SK-MEL-5 (cell line): ENCODE measurements at regions not wholly inside any gene's neighbourhood (a gene's known extent, or its start where the extent isn't known, plus 50 kb on each side); places are given as distances from the start of the nearest gene placed in this dataset.
A peak's percentile ranks its signal among the peaks of the same experiment; 100 is the strongest.
"Not testable (repeated sequence)": the region's sequence is repeated elsewhere in the genome, so short reads cannot be mapped to it uniquely, and the experiment has no call there.

Source experiments
- DNase-seq: peaks from one replicate; pipeline ENCODE4 v3.0.0-alpha.2; 2016; ENCODE audit warnings: low read depth, low spot score
- in situ Hi-C: cut with HindIII; loops from 2 replicates; pipeline ENCODE4 v1.10.0; 2016; ENCODE audit warnings: low sequenced_read_pairs, high pct_unique_total_duplicates, low pct_unique_long_range_greater_than_20kb

DNA sequence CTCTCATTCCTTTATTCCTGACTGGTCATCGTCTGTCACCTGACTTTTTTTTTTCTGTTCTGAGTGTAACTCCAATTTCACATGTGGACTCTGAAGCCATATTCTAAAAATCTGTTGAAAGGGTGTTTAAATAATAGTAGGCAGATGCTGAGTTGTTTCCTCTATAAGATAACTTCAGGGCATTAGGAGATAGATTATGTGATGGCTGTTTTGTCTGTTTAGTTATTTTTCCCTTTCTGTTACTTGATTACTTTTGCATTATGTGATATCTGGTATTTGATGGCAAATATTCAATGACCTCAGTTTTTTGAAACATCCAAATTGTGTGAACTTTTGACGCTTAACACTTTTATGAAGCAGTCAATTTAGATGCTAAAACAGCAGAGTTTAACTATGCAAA lies 486.0 kb downstream of the BCKDHB start:
- DNase-seq = no peak
- in situ Hi-C loops = no loop called here

DNA sequence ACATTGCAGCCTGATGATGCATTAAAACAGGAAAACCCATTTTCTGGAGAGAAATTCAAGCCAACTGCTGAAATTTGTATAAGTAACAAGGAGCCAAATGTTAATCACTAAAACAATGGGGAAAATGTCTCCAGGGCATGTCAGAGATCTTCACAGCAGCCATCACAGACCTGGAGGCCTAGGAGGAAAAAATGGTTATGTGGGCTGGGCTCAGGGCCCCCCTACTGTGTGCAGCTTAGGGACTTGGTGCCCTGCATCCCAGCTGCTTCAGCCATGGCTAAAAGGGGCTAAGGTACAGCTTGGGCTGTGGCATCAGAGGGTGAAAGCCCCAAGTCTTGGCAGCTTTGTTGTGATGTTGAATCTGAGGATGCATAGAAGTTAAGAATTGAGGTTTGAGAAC lies 479.8 kb downstream of the BCKDHB start:
- in situ Hi-C loops = no loop called here
- DNase-seq = no peak

DNA sequence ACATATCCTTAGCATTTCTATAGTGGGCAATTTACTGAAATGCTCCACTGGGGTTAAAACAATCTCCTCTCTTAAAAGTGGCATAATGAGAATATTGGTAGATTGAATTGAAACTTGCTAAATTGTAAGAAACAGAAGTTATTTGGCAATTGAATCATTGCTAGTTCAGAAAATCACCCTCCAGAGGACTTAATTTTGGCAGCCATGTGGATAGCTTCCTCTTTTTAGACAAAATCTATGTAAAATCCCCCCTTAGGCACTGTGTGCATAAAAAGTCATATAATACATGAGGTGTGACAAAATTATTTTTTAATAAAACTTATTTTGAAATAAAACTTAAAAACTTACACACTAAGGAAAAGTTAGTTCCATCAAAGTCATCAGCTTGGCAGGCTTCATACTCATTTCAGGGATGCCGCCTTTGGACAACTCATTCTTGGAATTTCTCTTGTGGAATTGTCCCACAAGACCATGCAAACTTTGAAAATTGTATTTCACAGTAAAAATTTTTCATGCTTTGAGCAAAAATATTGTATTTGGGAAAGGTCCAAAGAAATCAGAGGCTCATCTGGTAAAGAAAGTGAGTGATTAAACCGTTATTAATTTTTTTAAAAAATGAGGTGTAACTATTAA lies 473.0 kb downstream of the BCKDHB start:
- no peak for DNase-seq
- in situ Hi-C loops = no loop called here

DNA sequence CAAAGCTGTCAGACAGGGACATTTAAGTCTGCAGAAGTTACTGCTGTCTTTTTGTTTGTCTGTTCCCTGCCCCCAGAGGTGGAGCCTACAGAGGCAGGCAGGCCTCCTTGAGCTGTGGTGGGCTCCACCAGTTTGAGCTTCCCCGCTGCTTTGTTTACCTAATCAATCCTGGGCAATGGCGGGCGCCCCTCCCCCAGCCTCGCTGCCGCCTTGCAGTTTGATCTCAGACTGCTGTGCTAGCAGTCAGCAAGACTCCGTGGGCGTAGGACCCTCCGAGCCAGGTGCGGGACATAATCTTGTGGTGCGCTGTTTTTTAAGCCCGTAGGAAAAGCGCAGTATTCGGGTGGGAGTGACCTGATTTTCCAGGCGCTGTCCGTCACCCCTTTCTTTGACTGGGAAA lies 466.8 kb downstream of the BCKDHB start:
- DNase-seq, in situ Hi-C loops: not testable (repeated sequence)

DNA sequence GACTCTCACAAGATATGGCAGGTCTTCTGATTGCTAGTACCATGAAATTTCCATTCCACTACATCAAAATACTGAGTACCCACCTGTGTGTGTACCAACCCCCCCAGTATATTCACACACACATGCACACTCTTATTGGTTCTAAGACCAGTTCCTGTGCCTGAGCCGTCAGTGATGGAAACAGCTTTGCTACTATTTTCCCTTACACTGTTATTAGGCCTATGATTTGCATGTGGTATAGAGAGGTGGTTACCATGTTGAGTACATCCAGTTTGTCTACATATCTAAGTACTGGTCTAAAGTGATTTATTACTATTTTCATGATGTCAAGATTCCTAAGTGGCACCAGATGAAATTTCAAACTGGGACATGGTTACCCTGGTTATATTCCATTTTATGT lies 459.9 kb downstream of the BCKDHB start:
- in situ Hi-C loops = no loop called here
- no peak for DNase-seq

DNA sequence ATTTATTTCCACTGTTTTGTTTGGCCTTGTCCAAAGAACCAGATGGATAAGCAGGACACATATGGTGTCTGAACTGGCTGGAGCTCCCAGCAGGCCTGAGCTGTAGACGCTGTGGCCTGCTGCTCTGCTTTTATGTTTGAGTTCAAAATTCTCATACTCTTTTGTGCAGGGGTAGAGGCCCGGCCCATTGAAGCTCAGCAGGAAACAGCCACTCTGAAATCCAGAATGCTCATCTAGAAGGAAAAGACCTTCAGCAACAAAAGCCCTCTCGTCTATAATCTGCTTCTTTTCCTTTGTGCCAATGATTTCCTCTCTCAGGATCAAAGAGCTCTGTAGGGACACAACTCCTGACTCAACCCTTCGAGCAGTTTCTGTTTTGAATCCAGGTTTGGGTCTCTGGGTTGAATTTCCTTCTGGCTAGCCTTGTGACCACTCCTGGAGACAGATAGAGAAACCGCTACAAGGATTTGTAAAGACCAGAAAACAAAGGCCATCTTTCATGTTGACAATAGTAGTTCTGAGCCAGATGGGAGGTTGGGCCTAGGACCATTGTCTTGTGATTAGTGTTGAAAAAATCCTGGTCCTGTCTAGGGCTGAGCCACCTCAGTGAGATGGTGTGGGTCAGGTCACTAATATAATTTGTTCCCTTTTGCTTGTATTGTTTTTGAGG lies 446.7 kb downstream of the BCKDHB start:
- in situ Hi-C loops = no loop called here
- DNase-seq = peak; percentile 98

DNA sequence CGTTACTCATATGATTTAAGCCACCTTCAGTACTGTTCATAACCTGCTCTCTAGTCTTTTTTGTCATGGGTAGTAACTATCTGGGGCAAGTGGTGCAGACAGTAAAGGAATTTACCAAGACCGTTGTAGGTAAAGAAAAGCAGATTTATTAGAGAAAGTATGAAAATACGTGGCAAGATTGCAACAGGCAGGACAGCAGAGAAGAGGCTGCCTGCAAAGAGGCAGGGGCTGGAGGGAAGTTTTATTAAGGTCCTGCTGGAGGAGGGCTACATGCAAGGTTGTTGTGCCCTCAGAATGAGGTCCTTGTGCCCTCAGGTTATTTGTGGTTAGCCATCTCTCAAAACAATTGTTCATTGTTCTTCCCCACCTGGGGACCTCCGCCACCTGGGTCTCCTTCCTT lies 444.3 kb downstream of the BCKDHB start:
- in situ Hi-C loops = no loop called here
- no peak for DNase-seq

DNA sequence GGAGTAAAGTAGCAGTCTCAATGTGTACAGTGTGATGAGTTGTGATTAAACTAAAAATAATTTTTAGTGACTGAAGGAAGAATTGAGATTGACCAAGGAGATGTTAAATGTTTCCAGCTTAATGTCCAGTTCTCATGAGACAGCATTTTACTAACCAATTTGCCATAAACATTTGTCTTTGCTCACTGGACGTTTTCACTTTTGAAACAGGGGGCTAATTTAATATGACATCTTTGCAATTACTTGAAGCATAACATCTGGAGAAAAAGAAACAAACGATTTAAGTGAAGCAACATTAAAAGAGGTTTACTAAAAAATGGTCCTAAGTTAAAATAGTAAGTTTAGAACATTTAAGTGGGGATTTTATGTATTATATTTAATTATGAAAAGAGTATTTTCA lies 443.8 kb downstream of the BCKDHB start:
- no peak for DNase-seq
- in situ Hi-C loops = no loop called here

DNA sequence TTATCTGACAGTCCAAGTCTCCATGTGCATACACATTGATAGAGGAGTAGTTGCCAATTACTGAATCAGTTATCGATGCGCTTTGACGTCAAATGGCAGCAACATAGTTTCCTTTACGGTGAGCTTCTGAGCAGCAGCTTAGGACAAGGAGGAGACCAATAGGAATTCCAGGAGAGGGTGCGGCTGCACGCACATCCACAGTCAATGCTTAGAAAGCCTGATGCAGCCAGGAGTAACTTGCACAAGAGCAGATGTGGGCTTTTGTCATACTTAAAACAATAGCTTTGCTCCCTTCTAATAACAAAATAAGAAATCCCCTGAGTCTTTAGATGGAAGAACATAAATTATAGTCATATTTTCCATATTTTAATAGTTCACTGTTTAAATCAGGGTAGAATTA lies 442.1 kb downstream of the BCKDHB start:
- DNase-seq = no peak
- in situ Hi-C loops = no loop called here

DNA sequence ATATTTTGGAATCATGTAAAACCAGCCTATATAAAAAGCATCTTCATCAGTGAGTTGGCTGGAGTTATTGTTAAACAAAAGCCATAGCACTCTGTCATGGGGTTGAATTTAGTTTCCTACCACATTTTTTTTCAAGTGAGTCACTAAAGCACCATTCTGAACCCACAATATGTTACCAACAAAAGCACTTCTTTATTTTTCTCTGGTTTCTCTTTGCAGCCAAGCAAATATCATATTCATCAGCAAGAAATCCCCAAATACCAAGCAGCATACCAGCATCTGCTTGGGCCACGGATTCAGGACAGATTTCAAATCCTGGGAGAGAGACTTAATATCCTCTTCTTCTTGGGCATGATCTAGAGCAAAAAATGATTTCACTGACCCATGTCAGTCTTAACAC lies 441.4 kb downstream of the BCKDHB start:
- in situ Hi-C loops = no loop called here
- peak; percentile 43 for DNase-seq

DNA sequence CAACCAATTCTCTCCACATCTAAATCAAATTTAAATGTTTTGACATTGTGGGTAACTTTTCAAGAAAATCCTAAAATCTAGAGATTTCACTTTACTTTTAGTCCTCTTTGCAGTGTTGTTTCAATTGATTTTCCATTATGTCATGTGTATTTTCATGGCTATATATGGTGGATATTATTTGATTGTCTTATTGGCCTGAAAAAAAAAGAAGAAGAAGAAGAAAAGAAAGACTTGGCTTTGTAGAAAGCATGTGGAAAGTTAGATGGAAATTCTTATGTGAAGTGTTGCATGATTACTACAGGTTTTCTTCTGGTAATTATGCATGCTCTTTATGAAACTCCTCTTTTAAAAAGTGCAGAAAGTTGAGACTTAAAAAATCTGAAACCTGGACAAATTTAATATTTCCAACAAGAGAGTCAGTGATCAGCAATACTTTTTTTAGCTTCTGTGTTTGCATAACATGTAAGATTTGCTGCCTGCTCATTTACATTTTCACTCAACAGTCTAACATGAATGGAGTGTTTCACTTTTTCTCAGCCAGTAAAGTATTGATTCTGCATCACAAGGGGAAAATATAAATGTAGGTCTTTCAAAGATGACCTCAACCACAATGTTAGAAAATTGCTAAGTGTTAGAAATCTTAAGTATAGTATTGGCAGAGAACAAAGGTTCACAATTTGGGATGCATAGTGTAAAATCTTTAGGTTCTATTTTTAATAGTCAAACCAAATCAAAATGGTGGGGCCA lies 438.7 kb downstream of the BCKDHB start:
- in situ Hi-C loops = no loop called here
- DNase-seq = peak; percentile 18

DNA sequence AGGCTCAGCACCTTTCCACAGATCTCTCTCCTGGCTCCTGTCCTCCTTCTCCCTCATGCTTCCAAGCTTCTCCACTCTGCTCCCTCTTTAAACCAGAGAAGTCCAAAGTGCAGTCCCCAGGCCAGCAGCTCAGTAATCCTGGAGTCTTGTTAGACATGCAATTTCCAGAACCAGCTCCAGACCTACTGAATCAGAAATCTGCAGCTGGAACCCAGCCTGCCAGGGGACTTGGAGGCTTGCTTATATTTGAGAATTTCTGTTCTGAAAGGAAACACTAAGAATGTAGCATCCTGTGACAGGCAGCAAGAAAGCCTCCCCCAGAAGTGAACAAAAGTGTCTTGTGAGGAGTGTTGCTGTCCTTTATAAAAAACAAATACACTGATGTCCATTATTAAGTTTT lies 438.1 kb downstream of the BCKDHB start:
- in situ Hi-C loops = no loop called here

DNA sequence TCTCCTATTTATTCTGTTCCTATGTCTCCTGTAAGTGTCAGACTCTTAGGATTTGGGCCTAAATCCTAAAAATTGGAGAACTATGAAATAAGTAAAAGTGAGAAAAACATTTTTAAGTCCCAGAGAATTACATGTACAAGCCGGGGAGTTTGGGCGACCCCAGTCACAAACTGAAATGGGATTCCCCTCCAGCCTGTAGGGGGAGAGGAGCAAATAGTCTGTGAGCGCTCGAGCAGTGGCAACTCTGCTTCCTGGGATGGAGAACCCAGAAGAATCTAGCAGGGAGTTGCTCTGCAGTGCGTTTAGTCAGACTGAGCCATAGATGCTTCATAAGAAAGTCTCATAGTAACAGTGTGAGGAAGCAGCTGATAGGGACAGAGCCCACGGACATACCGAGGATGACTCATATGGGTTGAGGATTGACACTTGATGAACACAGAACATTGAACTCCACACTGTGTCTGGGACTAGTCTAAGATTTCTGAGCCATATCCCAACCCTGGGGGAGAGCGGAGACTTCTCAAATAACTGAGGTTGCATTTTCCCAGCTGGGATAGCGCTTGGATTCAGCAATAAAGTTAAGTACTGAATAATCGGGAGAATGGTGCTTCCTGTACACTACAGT lies 437.2 kb downstream of the BCKDHB start:
- peak; percentile 68 for DNase-seq
- in situ Hi-C loops = no loop called here

More for the DNA sequence above, 438.1 kb downstream of the BCKDHB start:
- DNase-seq = peak; percentile 72

DNA sequence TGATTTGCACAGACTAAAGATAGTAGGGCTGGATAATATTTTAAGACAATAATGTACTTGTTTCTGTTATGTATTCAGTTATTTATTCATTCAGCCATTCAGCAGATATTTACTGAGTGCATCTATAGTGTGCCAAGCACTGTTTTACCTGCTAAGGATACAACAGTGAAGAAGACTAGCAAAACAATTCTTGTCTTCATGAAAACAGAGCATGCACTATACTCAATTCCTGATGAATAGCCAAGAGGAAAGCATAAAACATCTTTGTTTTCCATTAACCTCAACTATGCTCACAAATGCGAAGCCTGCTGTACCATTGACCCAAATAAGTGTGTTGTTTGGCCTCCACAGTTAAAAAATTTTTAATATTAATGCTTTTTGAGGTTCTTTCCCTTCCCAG lies 436.7 kb downstream of the BCKDHB start:
- in situ Hi-C loops = no loop called here
- peak; percentile 77 for DNase-seq

DNA sequence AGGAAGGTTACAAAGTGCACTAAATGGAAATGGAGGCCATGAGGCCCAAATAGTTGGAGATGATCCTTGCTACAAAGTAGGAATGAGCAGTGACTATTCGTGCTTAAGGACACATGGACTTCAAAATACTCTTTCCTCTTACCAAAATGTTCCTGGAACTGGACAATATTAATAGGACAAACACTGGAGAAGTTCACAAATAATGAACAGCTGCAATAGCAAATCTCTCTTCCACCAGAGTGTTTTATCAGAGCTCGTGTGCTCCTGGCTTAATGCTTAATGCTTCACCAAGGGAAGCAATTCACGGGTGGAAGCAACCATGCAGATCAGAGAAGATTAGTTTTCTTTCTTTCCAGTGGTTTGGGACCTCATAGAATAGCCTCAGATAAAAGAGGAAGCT lies 435.4 kb downstream of the BCKDHB start:
- in situ Hi-C loops = no loop called here
- DNase-seq = no peak

DNA sequence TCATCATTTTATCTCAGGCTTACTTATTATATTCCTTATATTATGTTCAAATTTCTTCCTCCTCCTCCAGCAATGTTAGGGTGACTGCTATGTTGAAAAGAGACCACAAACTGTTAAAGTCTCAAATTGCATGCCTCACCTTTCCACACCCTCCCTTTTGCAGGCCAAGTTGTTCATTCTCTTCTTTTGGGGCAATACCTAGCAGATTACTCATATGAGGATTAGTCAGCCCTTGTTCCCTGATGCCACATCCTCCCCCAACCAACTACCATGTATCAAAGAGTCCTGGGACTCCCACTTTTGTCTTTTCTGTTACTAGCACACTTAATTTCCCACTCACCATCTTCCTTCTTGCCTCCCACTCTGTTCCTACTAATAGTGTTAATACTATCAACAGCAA lies 434.7 kb downstream of the BCKDHB start:
- in situ Hi-C loops = no loop called here
- DNase-seq = no peak

DNA sequence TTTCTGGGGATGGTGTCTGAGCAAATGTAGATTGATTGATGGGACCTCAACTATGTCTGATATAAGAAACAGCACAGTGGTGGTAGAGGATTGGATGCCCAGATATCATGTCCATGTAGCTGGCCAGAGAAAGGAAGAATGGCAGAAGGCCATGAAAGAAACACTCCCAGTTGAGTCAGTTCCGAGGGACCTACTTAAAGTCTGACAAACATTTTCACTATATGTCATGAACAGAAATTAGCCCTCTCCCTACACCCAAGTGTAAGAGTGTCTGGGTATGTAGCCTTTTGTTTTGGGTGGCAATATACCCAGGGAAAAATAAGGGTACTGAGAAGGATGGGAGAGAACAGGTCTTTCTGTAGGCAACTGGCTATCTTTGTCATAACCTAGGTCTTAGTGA lies 434.2 kb downstream of the BCKDHB start:
- in situ Hi-C loops = no loop called here
- no peak for DNase-seq

DNA sequence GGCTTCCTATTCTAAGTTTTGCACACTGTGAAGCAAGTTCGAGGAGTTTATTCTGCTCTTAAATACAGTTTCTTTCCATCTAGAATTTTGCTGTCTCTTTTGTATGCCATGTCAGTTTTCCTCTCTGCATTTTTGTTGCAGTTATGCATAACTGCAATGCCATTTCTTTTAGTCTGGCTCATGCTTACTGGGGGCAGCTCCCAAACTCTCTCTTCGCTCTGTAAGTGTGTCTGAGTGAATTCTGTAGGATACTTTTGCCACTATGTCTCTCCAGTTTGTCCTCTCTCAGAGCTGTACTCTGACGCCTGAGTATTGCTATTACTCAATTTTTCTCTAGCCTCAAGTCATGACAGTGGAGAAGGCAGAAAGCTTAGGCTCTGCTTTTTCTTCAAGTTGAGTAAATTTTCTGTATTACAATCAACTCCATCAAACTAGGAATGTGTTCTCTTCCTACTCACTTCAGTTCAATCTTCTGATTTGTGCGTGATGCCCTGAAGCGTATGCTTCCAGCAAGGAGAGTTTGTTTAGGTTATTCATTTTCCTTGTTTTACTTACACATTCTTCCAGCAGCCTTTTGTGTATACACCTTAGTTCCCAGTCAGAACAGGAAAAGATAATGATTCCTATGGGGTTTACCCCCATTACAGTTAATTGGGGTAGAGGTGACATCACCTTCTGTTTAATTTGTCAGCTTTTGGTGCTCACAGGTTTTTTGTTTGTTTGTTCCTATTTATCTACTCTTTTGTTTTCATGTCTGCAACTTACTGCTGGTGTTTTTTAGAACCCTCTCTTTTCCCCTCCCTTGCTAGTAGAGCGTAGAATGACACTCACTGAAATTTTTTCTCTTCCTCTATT lies 430.9 kb downstream of the BCKDHB start:
- in situ Hi-C loops = no loop called here
- DNase-seq = no peak
